GM18505 (cell line): ENCODE measurements at regions not wholly inside any gene's neighbourhood (a gene's known extent, or its start where the extent isn't known, plus 50 kb on each side); places are given as distances from the start of the nearest gene placed in this dataset.
"Not testable (repeated sequence)": the region's sequence is repeated elsewhere in the genome, so short reads cannot be mapped to it uniquely, and the experiment has no call there.

ENCODE experiments used
- ATAC-seq: cut with Tn5 transposase; IDR thresholded peaks from one replicate; pipeline ENCODE4 v1.9.1; 2021; ENCODE audit not compliant: unreplicated experiment
- POLR2A ChIP-seq: IDR thresholded peaks from 4 replicates; pipeline ENCODE4 v1.6.1; 2011; ENCODE audit warnings: borderline replicate concordance; ENCODE audit not compliant: insufficient read depth, insufficient read length; ENCODE audit errors: extremely low read depth

- no peak for ATAC-seq
- no peak for TF ChIP-seq POLR2A
These were observed 349.4 kb downstream of the RFC3 start for GRCh38 chr13:34167347-34167746.

- ATAC-seq = no peak
- no peak for TF ChIP-seq POLR2A
These were observed 354.1 kb downstream of the RFC3 start for GRCh38 chr13:34172048-34172447.

- no peak for ATAC-seq
- no peak for TF ChIP-seq POLR2A
These were observed 356.8 kb downstream of the RFC3 start for GRCh38 chr13:34174671-34175145.

DNA sequence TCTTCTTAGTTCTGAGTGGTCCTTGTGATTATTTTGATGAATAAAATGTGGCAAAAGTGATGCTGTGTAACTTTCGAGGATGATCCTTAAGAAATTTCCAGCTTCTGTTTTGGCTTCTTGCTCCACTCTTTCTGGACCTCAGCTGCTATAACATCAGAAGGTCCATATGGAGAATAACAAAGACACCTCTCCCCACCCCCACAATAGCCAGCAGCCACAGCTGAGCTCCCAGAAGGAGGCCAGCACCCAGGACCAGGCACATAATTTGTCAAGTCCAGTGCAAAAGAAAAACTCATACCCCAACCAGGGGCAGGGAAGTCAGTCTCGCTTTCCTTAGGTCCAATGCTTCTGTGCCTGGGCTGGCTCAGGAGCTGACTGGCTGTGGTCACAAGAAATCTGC is 357.6 kb downstream of the RFC3 start:
- no peak for TF ChIP-seq POLR2A
- no peak for ATAC-seq

DNA sequence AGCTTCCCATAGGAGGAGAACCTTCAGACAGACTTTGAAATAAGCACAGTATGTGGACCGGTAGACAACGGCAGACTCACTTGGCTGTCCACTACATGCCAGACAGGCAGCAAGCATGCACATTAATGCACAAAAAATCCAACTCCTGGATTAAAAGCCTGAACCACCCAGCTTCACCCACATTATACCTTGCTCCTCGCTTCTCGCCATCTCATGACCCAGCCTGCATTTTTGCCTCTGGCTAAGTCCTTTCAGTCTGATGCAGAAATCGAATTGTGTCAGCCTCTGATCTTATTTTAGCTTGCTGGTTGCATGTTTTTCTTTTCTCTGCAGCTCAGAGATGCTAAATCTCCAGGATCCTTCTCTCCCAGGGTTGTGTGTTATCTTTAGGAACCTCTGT is 358.7 kb downstream of the RFC3 start:
- no peak for TF ChIP-seq POLR2A
- no peak for ATAC-seq

GRCh38 chr13:34179481-34179880 is 361.5 kb downstream of the RFC3 start:
- no peak for TF ChIP-seq POLR2A

DNA sequence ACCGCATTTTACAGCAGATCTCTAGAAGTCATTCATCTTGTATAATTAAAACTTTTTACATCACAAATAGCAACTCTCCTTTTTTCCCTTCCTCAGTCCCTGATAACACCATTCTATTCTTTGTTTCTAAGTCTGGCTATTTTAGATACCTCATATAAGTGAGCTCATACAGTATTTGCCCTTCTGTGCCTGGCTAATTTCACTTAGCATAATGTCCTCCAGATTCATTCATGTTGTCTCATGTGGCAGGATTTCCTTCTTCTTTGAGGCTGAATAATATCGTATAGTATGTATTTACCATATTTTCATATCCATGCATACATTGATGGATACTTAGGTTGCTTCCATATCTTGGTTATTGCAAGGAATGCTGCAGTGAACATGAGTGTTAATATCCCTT is 362.0 kb downstream of the RFC3 start:
- no peak for ATAC-seq
- no peak for TF ChIP-seq POLR2A

More at GRCh38 chr13:34179481-34179880, 361.5 kb downstream of the RFC3 start:
- no peak for ATAC-seq

- not testable (repeated sequence) for ATAC-seq
These were observed 363.3 kb downstream of the RFC3 start for GRCh38 chr13:34181256-34181655.

GRCh38 chr13:34189946-34190345 is 372.0 kb downstream of the RFC3 start:
- no peak for ATAC-seq
- TF ChIP-seq POLR2A = no peak

- TF ChIP-seq POLR2A = no peak
- no peak for ATAC-seq
These were observed 383.3 kb downstream of the RFC3 start for GRCh38 chr13:34201050-34201913.

DNA sequence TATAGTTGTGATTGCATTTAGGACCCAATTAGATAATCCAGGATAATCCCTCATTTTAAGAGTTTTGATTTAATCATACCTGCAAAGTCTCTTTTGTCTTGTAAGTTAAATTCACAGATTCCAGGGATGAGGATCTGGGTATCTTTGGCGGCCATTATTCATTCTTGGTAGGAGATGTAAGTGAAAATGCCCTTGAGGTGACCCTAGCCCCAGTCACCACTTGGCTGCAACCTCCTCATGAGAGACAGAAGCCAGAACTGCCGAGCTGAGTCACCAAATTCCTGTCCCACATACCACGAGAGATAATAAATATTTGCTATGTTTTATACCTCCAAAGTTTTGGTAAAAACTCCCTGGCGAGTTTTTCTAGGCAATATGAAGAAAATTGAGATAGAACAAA is 389.4 kb downstream of the RFC3 start:
- no peak for TF ChIP-seq POLR2A
- ATAC-seq = no peak

DNA sequence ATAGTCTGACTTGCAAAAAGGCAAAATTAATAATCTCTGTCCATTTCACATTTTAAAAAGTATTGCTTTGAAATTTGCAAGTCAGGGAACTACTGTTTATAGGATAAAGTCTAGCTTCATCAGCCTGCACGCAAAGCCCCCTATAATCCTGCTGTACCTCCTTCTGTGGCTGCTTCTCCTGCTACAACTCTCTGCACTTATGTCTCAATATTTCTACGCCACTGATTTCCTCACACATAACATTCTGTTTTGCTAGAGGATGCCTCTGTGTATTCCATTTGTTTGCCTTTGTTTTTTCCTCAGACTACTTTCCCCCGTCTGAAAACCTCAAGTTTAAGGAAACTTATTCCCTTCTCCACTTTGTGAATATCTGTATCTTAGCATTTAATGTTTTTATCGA is 389.9 kb downstream of the RFC3 start:
- no peak for ATAC-seq
- TF ChIP-seq POLR2A = no peak

GRCh38 chr13:34208336-34208735 is 390.4 kb downstream of the RFC3 start:
- no peak for TF ChIP-seq POLR2A
- no peak for ATAC-seq

DNA sequence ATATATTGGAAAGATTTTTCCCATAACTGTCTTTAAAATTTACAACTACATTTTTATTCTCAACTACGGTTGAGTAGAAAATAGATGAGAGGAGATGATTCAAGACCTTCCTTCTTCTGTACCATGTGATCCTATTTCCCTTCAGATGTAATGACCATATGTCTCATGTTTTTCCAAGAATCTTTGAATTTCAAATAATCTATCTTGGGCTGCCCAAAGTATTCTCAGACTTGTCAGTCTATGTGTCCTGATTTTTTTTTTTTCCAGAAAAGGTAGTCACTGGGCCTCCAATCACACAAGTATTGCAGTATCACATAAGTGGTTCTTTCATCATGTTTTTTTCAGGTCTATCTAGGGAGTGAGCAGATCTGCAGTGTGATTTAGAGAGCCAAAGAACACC is 392.4 kb downstream of the RFC3 start:
- no peak for TF ChIP-seq POLR2A
- ATAC-seq = no peak
